Astrocyte of the hippocampus (primary cell): ENCODE measurements at regions not wholly inside any gene's neighbourhood (a gene's known extent, or its start where the extent isn't known, plus 50 kb on each side); places are given as distances from the start of the nearest gene placed in this dataset.
A peak's percentile ranks its signal among the peaks of the same experiment; 100 is the strongest.
"Not testable (repeated sequence)": the region's sequence is repeated elsewhere in the genome, so short reads cannot be mapped to it uniquely, and the experiment has no call there.

ENCODE experiments used
- DNase-seq: peaks from one replicate; pipeline ENCODE4 v3.0.0; 2011; ENCODE audit warnings: low read depth, low spot score

DNA sequence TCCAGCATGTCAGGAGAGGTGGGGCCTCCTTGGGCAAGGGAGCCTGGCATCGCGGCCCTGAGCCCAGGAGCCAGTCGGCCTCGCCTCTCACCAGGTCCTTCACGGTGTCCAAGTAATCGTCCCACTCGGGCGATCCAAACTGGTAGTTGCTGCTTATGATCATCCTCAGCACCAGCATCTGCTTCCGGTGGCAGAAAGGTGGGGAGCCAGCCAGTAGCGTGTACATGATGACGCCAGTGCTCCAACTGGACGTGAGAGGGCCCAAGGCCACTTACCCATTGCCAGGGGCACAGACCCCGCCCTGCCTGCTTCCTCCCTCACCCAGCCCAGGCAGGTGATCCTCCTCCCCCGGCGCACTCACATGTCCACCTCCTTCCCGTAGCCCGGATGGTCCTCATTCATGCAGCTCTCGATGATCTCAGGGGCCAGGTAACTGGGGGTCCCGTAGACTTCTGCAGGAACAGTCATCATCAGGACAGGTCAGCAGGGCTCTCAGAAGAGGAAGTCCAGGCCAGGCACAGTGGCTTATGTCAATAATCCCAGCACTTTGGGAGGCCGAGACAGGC is 214.7 kb downstream of the OR4C45 start:
- DNase-seq, result no peak

DNA sequence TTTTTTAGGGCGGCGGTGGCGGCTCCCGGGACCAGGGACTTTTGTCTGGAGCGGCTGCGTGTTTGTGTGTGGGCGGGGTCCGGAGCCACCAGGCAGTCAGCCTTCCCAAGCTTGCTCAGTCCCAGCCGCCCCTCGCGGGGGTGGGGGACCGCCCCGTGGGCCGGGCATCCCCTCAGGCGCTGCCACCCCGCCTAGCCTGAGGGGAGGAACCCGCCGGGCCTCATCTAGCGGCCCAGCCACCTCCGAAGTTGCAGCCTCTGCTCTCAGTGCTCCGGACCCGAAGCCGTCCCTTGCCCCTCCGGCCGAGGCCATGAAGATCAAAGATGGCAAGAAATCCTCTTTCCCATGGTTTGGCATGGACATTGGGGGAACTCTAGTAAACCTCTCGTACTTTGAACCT is 235.2 kb downstream of the OR4C45 start:
- no peak for DNase-seq

DNA sequence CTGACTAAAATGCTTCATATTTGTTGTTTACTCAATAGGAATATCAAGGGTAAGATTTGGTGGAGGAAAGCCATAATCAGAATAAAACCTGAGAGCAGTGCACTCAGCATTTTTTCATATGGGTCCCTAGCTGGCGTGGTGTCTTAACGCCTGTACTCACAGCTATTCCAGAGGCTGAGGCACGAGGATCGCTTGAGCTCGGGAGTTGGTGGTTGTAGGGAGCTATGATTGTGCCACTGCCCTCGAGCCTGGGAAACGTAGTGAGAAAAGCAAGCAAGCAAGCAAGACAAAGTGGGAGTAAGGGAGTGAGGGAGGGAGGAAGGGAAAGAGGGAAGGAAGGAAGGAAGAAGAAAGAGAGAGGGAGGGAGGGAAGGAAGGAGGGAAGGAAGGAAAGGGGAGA is 242.5 kb downstream of the OR4C45 start:
- no peak for DNase-seq

DNA sequence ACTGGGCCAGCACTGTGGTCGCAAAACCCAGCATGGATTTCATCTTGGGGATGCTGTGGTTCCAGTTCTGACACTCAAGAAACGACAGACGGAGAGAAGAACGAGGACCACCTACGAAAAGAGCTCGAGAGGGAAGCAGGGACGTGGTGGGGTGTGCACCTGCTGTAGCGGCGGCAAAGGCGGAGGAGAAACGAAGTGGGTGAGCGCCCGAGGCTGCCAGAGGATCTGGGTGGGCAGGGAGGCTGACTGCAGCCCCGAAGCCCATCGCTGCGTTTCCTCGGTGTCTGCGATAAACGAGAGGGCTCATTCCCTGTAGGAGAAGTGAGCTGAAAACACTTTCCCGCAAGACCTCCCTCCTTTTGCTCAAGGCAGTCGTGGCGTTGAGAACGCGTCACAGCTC is 246.1 kb downstream of the OR4C45 start:
- no peak for DNase-seq

DNA sequence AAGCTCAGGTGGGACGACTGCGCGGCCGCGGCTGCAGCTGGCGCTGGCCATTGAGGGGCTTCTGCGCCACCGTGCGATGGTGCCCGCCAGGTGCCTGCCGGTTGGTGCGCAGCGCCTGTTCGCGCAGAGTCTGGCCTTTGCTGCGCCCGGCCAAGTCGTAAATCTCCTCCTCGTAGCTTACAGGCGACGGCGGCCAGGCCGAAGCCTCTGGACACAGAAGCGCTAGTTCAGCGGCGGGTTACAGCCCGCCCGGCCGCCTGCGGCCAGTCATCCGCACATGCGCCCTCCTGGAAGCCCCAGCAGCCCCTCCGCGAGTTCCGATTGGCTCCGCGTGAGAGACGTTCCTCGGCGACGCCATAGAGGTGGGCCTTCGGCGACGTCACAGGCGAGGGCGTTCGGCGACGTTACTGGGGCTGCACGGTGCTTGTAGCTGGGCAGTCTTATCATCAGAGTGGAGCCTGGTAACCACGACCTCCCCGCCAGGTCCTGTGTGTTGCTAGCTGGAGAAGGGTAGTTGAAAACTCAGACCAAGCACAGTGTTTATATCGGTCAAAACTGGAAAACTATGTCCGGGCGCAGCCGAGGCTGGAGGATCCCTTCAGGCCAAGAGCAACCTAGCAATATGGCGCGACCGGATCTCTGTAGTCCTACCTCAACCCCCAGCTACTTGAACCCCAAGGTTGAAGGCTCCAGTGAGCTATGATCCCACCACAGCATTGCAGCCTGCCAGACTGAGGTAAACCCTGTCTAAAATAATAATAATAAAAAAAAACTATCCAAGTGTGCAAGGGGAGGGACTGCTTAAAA is 265.7 kb downstream of the OR4C45 start:
- DNase-seq, result peak; percentile 1

DNA sequence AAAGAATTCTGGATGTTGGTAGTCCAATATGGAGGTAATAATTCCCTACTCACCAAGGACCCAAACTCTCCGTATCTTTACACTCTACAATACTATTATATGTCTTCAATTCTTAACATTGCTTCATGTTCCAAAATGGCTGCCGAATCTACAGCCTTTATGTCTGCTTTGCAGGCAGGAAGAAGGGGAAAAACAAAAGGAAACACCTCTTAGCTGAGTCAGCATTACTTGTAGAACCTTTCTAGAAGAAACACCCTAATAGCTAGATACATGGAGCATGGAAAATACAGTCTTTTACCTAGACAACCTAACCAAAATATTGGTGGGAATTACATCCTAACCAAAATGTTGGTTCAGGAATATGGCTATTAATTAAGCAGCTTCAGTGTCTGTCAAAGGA is 298.0 kb downstream of the OR4C45 start:
- DNase-seq, result not testable (repeated sequence)

DNA sequence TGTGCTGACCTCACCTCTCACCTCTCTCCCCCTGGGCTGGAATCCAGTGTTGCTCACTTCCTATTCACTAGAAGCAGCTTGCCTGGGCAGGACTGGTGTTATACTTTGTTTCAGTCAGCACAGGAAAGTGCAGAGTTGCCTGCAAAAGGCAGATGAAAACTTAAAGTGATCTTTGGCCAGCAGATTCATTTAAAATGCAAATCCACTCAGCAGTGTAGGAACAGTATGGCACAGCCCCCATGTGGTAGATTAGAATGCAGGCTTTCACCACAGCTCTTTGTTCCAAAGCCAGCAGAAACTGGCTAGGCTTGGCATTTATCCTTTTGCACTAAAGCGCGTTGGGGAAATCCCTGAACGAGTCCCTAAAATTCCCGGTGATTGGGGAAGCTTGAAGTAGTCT is 301.2 kb downstream of the OR4C45 start:
- no peak for DNase-seq

DNA sequence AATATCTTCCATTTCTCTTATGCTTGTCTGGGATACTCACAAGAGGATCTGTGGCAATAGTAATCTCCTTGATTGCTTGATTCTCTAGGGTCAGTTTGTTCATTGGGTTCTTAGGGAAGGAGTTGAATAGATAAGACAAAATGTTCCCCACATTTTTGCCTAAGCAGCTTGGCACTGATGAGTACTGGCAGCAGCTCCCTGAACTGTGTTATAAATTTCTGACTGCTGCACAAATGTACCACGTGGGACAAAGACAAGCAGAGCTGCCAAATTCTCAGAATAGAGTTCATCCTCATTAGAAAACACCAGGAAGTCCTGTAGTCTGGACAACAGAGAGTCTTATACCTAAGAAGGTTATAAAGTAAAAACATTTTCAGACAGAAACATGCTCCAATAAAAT is 304.8 kb downstream of the OR4C45 start:
- not testable (repeated sequence) for DNase-seq

DNA sequence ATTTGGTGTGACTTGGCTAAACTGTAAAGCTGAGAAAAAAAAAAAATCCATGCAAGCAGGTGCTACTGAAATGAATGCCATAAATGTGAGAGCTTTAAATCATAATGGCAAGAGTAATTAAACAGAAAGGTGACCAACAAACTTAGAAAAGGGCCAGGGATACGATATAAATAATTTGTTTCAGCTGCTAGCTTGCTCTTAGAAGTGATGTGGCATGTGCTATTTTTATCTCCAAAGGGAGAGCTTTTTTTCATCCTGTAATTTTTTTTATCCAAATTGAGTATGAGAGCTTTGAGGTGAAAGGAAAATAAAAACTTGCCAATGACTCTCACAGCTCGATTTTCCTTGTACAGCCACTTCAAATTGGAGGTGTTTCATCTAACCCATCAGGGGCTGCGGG is 315.3 kb downstream of the OR4C45 start:
- not testable (repeated sequence) for DNase-seq

DNA sequence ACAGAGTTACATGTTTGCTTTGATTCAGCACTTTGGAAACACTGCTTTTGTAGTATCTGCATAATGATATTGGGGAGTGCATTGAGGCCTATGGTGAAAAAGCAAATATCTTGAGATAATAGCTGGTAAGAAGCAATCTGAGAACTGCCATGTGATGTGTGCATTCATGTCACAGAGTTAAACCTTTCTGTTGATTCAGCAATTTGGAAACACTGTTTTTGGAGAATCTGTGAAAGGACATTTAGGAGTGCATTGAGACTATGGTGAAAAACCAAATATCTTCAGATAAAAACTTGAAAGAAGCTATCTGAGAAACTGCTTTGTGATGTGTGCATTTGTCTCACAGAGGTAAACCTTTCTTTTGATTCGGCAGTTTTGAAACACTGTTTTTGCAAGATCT is 346.8 kb downstream of the OR4C45 start:
- no peak for DNase-seq

DNA sequence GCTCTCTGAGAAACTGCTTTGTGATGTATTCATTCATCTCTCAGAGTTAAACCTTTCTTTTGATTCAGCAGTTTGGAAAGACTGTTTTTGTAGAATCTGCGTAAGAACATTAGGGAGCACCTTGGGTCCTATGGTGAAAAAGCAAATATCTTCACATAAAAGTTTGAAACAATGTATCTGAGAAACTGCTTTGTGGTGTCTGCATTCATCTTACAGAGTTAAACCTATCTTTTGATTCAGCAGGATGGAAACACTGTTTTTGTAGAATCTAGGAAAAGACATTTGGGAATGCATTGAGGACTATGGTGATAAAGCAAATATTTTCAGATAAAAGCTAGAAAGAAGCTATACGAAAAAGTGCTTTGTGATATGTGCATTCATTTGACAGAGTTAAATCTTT is 361.3 kb downstream of the OR4C45 start:
- DNase-seq, result no peak

DNA sequence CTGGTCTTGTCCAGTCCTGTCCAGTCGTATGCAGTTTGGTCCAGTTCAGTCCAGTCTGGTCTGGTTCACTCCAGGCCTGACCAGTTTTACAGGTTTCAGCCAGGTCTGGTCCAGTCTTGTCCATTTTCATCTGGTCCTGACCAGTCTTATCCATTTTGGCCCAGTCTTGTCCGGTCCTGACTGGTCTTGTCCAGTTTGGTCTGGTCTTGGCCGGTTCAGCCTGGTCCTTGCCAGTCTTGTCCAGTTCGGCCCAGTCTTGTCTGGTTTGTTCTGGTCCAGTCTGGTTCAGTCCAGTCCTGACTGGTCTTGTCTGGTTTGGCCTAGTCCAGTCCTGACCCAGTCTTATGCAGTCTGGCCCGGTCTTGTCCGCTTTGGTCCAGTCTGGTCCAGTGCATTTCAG is 380.2 kb downstream of the OR4C45 start:
- DNase-seq, result no peak

DNA sequence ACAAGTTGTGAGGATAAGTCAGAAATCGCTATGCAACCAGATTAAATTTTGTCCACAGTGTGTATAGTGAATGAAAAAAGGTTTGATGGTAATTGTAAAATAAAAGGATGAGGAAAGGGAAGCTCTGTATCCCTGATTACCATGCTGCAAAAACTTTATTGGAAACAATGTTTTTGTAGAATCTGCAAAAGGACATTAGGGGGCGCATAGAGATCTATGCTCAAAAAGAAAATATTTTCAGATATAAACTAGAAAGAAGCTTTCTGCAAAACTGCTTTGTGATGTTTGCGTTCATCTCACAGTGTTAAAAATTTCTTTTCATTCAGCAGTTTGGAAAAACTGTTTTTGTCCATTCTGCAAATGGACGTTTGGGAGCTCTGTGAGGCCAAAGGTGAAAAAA is 390.5 kb downstream of the OR4C45 start:
- no peak for DNase-seq
